Naive thymus-derived CD4-positive, alpha-beta T cell (primary cell): ENCODE measurements at regions not wholly inside any gene's neighbourhood (a gene's known extent, or its start where the extent isn't known, plus 50 kb on each side); places are given as distances from the start of the nearest gene placed in this dataset.

ENCODE experiments used
- ATAC-seq: fragments of 150-1000 bp; cut with Tn5 transposase; 2 replicates; pipeline ENCODE4 v1.10.0; 2021; ENCODE audit warnings: mild to moderate bottlenecking, moderate library complexity
- CTCF ChIA-PET: fragments of 350-600 bp; sonication (Branson Sonifier 250); formaldehyde crosslinking; loops from one replicate; lab custom pipeline; 2021; ENCODE audit warnings: antibody characterized with exemption; lab: Charles Lee
- POLR2A ChIA-PET: fragments of 350-600 bp; sonication (Branson Sonifier 250); formaldehyde crosslinking; loops from one replicate; lab custom pipeline; 2021; ENCODE audit warnings: antibody characterized with exemption, inconsistent platforms; lab: Charles Lee
- DNase-seq, 9 donors: peaks; one replicate each; pipeline versions ENCODE4 v3.0.0 to v3.0.0-alpha.2; 2020 to 2022; ENCODE audit warnings: mixed read lengths in 1 of 9
- H3K27ac ChIP-seq: one replicate; pipeline ENCODE4 v1.7.0; 2013; ENCODE audit warnings: mild to moderate bottlenecking, low read depth, low read length, moderate library complexity
- H3K27me3 ChIP-seq, 2 donors: one replicate each; pipeline ENCODE4 v1.7.0; 2013; ENCODE audit warnings: low read length in 2 of 2, mild to moderate bottlenecking in 2 of 2, moderate library complexity in 2 of 2; ENCODE audit not compliant: control insufficient read depth in 2 of 2, insufficient read depth in 2 of 2
- H3K36me3 ChIP-seq, 3 experiments: 1 replicate in 2 of 3; 2 replicates in 1 of 3; pipeline ENCODE4 v1.7.0; 2013; ENCODE audit warnings: low read length in 3 of 3, mild to moderate bottlenecking in 3 of 3, moderate library complexity in 1 of 3; ENCODE audit not compliant: insufficient read depth in 3 of 3, control insufficient read depth in 2 of 3
- H3K4me1 ChIP-seq, 2 donors: one replicate each; pipeline ENCODE4 v1.7.0; 2013; ENCODE audit warnings: low read length in 2 of 2, mild to moderate bottlenecking in 2 of 2, moderate library complexity in 1 of 2; ENCODE audit not compliant: control insufficient read depth in 2 of 2, insufficient read depth in 2 of 2
- H3K4me3 ChIP-seq: 2 replicates; pipeline ENCODE4 v1.7.0; 2013; ENCODE audit warnings: mild to moderate bottlenecking, low read length
- H3K9me3 ChIP-seq, 3 experiments: 1 replicate in 2 of 3; 2 replicates in 1 of 3; pipeline ENCODE4 v1.7.0; 2013; ENCODE audit warnings: low read length in 3 of 3; ENCODE audit not compliant: control insufficient read depth in 2 of 3
- H3K27ac Mint-ChIP-seq, 9 donors: one replicate each; pipeline ENCODE4 v1.8.0; 2020 to 2022; ENCODE audit warnings: mixed read lengths in 9 of 9, mild to moderate bottlenecking in 8 of 9, moderate library complexity in 5 of 9, inconsistent platforms in 2 of 9
- H3K27me3 Mint-ChIP-seq, 5 donors: one replicate each; pipeline ENCODE4 v1.8.0; 2021 to 2022; ENCODE audit warnings: mixed read lengths in 5 of 5, mild to moderate bottlenecking in 1 of 5
- H3K36me3 Mint-ChIP-seq, 5 donors: one replicate each; pipeline ENCODE4 v1.8.0; 2020 to 2022; ENCODE audit warnings: mixed read lengths in 5 of 5, mild to moderate bottlenecking in 3 of 5, inconsistent platforms in 1 of 5
- H3K4me1 Mint-ChIP-seq, 7 donors: one replicate each; pipeline ENCODE4 v1.8.0; 2020 to 2022; ENCODE audit warnings: mixed read lengths in 7 of 7, mild to moderate bottlenecking in 3 of 7, inconsistent platforms in 1 of 7
- H3K4me3 Mint-ChIP-seq, 10 donors: one replicate each; pipeline ENCODE4 v1.8.0; 2020 to 2022; ENCODE audit warnings: mild to moderate bottlenecking in 10 of 10, mixed read lengths in 10 of 10, moderate library complexity in 6 of 10, inconsistent platforms in 2 of 10
- H3K9me3 Mint-ChIP-seq, 11 donors: one replicate each; pipeline ENCODE4 v1.8.0; 2020 to 2022; ENCODE audit warnings: mixed read lengths in 11 of 11, mild to moderate bottlenecking in 4 of 11, inconsistent platforms in 1 of 11, moderate library complexity in 1 of 11
- intact Hi-C, 2 donors: fragments of 100-400 bp; cut with micrococcal nuclease; formaldehyde crosslinking; loops; one replicate each; pipeline ENCODE4 v1.15.1; 2023

GRCh38 chr5:12384005-12384404 is 479.8 kb upstream of the CTNND2 start:
- no peak overlapping the region for H3K27ac ChIP-seq
- peaks cover 0 to 9% (median 0%) of the 10 kb centered on the region in 3 experiments for H3K9me3 ChIP-seq
- H3K4me1 Mint-ChIP-seq, result no peaks in the 10 kb centered on the region
- intact Hi-C loops, result no loop called here
- no peaks in the 10 kb centered on the region for H3K36me3 ChIP-seq
- no peaks in the 10 kb centered on the region for H3K27me3 Mint-ChIP-seq
- H3K4me3 ChIP-seq, result no peak overlapping the region
- DNase-seq (no peak), ATAC-seq (no peak)
- H3K4me3 Mint-ChIP-seq, result no peak overlapping the region
- H3K9me3 Mint-ChIP-seq, result peaks cover 6 to 37% (median 15%) of the 10 kb centered on the region in 11 donors
- no peak overlapping the region for H3K27ac Mint-ChIP-seq
- no peaks in the 10 kb centered on the region for H3K27me3 ChIP-seq
- POLR2A ChIA-PET, result no interaction called here
- no peaks in the 10 kb centered on the region for H3K4me1 ChIP-seq
- CTCF ChIA-PET, result no interaction called here
- H3K36me3 Mint-ChIP-seq, result peaks cover 0 to 5% (median 0%) of the 10 kb centered on the region in 5 donors

- H3K4me1 ChIP-seq, result no peaks in the 10 kb centered on the region
- intact Hi-C loops, result no loop called here
- Mint-ChIP-seq H3K27me3 (no peaks in the 10 kb centered on the region), H3K9me3 (peaks cover 0 to 13% (median 4%) of the 10 kb centered on the region in 11 donors), H3K36me3 (no peaks in the 10 kb centered on the region), H3K4me1 (no peaks in the 10 kb centered on the region), H3K27ac (no peak overlapping the region), H3K4me3 (no peak overlapping the region)
- ChIA-PET CTCF (no interaction called here), POLR2A (no interaction called here)
- DNase-seq, result no peak
- H3K36me3 ChIP-seq, result no peaks in the 10 kb centered on the region
- H3K27me3 ChIP-seq, result no peaks in the 10 kb centered on the region
- H3K27ac ChIP-seq, result no peak overlapping the region
- no peak for ATAC-seq
- H3K4me3 ChIP-seq, result no peak overlapping the region
- H3K9me3 ChIP-seq, result peaks cover 0 to 3% (median 0%) of the 10 kb centered on the region in 3 experiments
Observed at GRCh38 chr5:12367973-12368372, 463.7 kb upstream of the CTNND2 start.

GRCh38 chr5:12360218-12360617 is 456.0 kb upstream of the CTNND2 start:
- H3K36me3 ChIP-seq, result no peaks in the 10 kb centered on the region
- H3K36me3 Mint-ChIP-seq, result no peaks in the 10 kb centered on the region
- H3K27me3 Mint-ChIP-seq, result no peaks in the 10 kb centered on the region
- no peak overlapping the region for H3K27ac ChIP-seq
- H3K4me3 Mint-ChIP-seq, result no peak overlapping the region
- H3K4me1 Mint-ChIP-seq, result no peaks in the 10 kb centered on the region
- H3K27me3 ChIP-seq, result no peaks in the 10 kb centered on the region
- H3K4me1 ChIP-seq, result no peaks in the 10 kb centered on the region
- DNase-seq, result no peak
- CTCF ChIA-PET, result no interaction called here
- no peak for ATAC-seq
- no peak overlapping the region for H3K27ac Mint-ChIP-seq
- intact Hi-C loops, result no loop called here
- no peak overlapping the region for H3K4me3 ChIP-seq
- H3K9me3 ChIP-seq, result peaks cover 0 to 3% (median 0%) of the 10 kb centered on the region in 3 experiments
- peaks cover 4 to 33% (median 13%) of the 10 kb centered on the region in 11 donors for H3K9me3 Mint-ChIP-seq
- POLR2A ChIA-PET, result no interaction called here

GRCh38 chr5:12358371-12359090 is 454.3 kb upstream of the CTNND2 start:
- H3K27me3 Mint-ChIP-seq, result no peaks in the 10 kb centered on the region
- peaks cover 4 to 33% (median 13%) of the 10 kb centered on the region in 11 donors for H3K9me3 Mint-ChIP-seq
- Histone ChIP-seq H3K4me1 (no peaks in the 10 kb centered on the region), H3K27ac (no peak overlapping the region), H3K4me3 (no peak overlapping the region), H3K9me3 (no peaks in the 10 kb centered on the region), H3K36me3 (no peaks in the 10 kb centered on the region), H3K27me3 (no peaks in the 10 kb centered on the region)
- ATAC-seq (no peak), DNase-seq (no peak)
- no peaks in the 10 kb centered on the region for H3K36me3 Mint-ChIP-seq
- intact Hi-C loops, result no loop called here
- no peak overlapping the region for H3K27ac Mint-ChIP-seq
- CTCF ChIA-PET, result no interaction called here
- H3K4me1 Mint-ChIP-seq, result no peaks in the 10 kb centered on the region
- POLR2A ChIA-PET, result no interaction called here
- no peak overlapping the region for H3K4me3 Mint-ChIP-seq

GRCh38 chr5:12357626-12358025 is 453.4 kb upstream of the CTNND2 start:
- no peak for DNase-seq
- Mint-ChIP-seq H3K27ac (no peak overlapping the region), H3K9me3 (peaks cover 4 to 27% (median 13%) of the 10 kb centered on the region in 11 donors), H3K4me1 (no peaks in the 10 kb centered on the region), H3K36me3 (no peaks in the 10 kb centered on the region), H3K27me3 (no peaks in the 10 kb centered on the region), H3K4me3 (no peak overlapping the region)
- intact Hi-C loops, result no loop called here
- Histone ChIP-seq H3K4me1 (no peaks in the 10 kb centered on the region), H3K27me3 (no peaks in the 10 kb centered on the region), H3K4me3 (no peak overlapping the region), H3K36me3 (no peaks in the 10 kb centered on the region), H3K9me3 (no peaks in the 10 kb centered on the region), H3K27ac (no peak overlapping the region)
- POLR2A ChIA-PET, result no interaction called here
- no peak for ATAC-seq
- CTCF ChIA-PET, result no interaction called here

- Mint-ChIP-seq H3K36me3 (no peaks in the 10 kb centered on the region), H3K4me1 (no peaks in the 10 kb centered on the region), H3K27me3 (no peaks in the 10 kb centered on the region), H3K4me3 (no peak overlapping the region), H3K9me3 (peaks cover 3 to 41% (median 13%) of the 10 kb centered on the region in 11 donors), H3K27ac (no peak overlapping the region)
- no peaks in the 10 kb centered on the region for H3K36me3 ChIP-seq
- intact Hi-C loops, result no loop called here
- CTCF ChIA-PET, result no interaction called here
- DNase-seq (no peak), ATAC-seq (no peak)
- H3K27ac ChIP-seq, result no peak overlapping the region
- POLR2A ChIA-PET, result no interaction called here
- H3K9me3 ChIP-seq, result no peaks in the 10 kb centered on the region
- H3K4me1 ChIP-seq, result no peaks in the 10 kb centered on the region
- no peak overlapping the region for H3K4me3 ChIP-seq
- no peaks in the 10 kb centered on the region for H3K27me3 ChIP-seq
Observed at GRCh38 chr5:12354686-12355085, 450.4 kb upstream of the CTNND2 start.

- ChIA-PET POLR2A (no interaction called here), CTCF (no interaction called here)
- intact Hi-C loops, result no loop called here
- Histone ChIP-seq H3K36me3 (no peaks in the 10 kb centered on the region), H3K27ac (no peak overlapping the region), H3K27me3 (no peaks in the 10 kb centered on the region), H3K4me3 (no peak overlapping the region), H3K4me1 (no peaks in the 10 kb centered on the region), H3K9me3 (no peaks in the 10 kb centered on the region)
- no peak for ATAC-seq
- H3K36me3 Mint-ChIP-seq, result no peaks in the 10 kb centered on the region
- H3K9me3 Mint-ChIP-seq, result peaks cover 0 to 8% (median 4%) of the 10 kb centered on the region in 11 donors
- no peaks in the 10 kb centered on the region for H3K27me3 Mint-ChIP-seq
- H3K4me1 Mint-ChIP-seq, result no peaks in the 10 kb centered on the region
- H3K27ac Mint-ChIP-seq, result no peak overlapping the region
- no peak overlapping the region for H3K4me3 Mint-ChIP-seq
- no peak for DNase-seq
Observed at GRCh38 chr5:12343558-12343957, 439.3 kb upstream of the CTNND2 start.
